NB4 (cell line): ENCODE measurements at regions not wholly inside any gene's neighbourhood (a gene's known extent, or its start where the extent isn't known, plus 50 kb on each side); places are given as distances from the start of the nearest gene placed in this dataset.

Experiments
- MYC ChIP-seq: IDR thresholded peaks from 2 replicates; pipeline ENCODE4 v1.6.1; 2011; ENCODE audit warnings: low read depth, low read length
- POLR2A ChIP-seq: IDR thresholded peaks from 2 replicates; pipeline ENCODE4 v1.6.1; 2011; ENCODE audit warnings: mild to moderate bottlenecking; ENCODE audit not compliant: insufficient read length; ENCODE audit errors: extremely low read depth
- TF ChIP-seq, protein P1 (sequence below): IDR thresholded peaks from one replicate; pipeline ENCODE4 v1.5.1; 2012; ENCODE audit warnings: low read depth, low read length
- TF ChIP-seq, protein P2 (sequence below): IDR thresholded peaks from 2 replicates; pipeline ENCODE4 v1.6.1; 2011; ENCODE audit warnings: low read depth, low read length

DNA sequence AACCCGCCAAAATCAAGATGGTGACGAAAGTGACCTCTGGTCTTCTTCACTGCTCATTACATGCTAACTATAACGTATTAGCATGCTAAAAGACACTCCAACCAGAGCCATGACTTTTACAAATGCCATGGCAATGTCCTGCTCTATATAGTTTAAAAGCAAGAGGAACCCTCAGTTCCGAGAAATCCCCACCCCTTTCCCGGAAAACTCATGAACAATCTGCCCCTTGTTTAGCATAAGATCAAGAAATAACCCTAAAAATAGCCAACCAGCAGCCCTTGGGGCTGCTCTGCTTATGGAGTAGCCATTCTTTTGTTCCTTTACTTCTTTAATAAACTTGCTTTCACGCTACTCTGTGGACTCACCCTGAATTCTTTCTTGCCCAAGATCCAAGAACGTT, 463.5 kb upstream of the FAM241A start:
- TF ChIP-seq, protein P1, sequence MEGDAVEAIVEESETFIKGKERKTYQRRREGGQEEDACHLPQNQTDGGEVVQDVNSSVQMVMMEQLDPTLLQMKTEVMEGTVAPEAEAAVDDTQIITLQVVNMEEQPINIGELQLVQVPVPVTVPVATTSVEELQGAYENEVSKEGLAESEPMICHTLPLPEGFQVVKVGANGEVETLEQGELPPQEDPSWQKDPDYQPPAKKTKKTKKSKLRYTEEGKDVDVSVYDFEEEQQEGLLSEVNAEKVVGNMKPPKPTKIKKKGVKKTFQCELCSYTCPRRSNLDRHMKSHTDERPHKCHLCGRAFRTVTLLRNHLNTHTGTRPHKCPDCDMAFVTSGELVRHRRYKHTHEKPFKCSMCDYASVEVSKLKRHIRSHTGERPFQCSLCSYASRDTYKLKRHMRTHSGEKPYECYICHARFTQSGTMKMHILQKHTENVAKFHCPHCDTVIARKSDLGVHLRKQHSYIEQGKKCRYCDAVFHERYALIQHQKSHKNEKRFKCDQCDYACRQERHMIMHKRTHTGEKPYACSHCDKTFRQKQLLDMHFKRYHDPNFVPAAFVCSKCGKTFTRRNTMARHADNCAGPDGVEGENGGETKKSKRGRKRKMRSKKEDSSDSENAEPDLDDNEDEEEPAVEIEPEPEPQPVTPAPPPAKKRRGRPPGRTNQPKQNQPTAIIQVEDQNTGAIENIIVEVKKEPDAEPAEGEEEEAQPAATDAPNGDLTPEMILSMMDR, result no peak
- TF ChIP-seq POLR2A, result no peak
- TF ChIP-seq, protein P2, sequence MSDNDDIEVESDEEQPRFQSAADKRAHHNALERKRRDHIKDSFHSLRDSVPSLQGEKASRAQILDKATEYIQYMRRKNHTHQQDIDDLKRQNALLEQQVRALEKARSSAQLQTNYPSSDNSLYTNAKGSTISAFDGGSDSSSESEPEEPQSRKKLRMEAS, result no peak
- TF ChIP-seq MYC, result no peak
